Chondrocyte (in vitro differentiated cells): ENCODE measurements at regions not wholly inside any gene's neighbourhood (a gene's known extent, or its start where the extent isn't known, plus 50 kb on each side); places are given as distances from the start of the nearest gene placed in this dataset.
A peak's percentile ranks its signal among the peaks of the same experiment; 100 is the strongest.

Experiments
- DNase-seq: peaks from one replicate; pipeline ENCODE4 v3.0.0; 2021; ENCODE audit warnings: mixed read lengths, low spot score
- H3K27ac Mint-ChIP-seq: one replicate; pipeline ENCODE4 v1.8.0; 2021; ENCODE audit warnings: mild to moderate bottlenecking, moderate library complexity, mixed read lengths; ENCODE audit not compliant: unreplicated experiment
- H3K27me3 Mint-ChIP-seq: 2 replicates; pipeline ENCODE4 v1.8.0; 2021; ENCODE audit warnings: low read depth, mixed read lengths
- H3K36me3 Mint-ChIP-seq: 2 replicates; pipeline ENCODE4 v1.8.0; 2021; ENCODE audit warnings: low read depth, mixed read lengths
- H3K4me1 Mint-ChIP-seq: 2 replicates; pipeline ENCODE4 v1.8.0; 2021; ENCODE audit warnings: low read depth, mild to moderate bottlenecking, mixed read lengths
- H3K4me3 Mint-ChIP-seq: one replicate; pipeline ENCODE4 v1.8.0; 2021; ENCODE audit warnings: mild to moderate bottlenecking, moderate library complexity, mixed read lengths; ENCODE audit not compliant: unreplicated experiment
- H3K9me3 Mint-ChIP-seq: 2 replicates; pipeline ENCODE4 v1.8.0; 2021; ENCODE audit warnings: low read depth, mixed read lengths
- TF ChIP-seq, protein P1 (sequence below): fragments of 200-600 bp; sonication (generic); IDR thresholded peaks from 2 replicates; pipeline ENCODE4 v1.5.0; 2021; ENCODE audit warnings: antibody characterized with exemption, mild to moderate bottlenecking, moderate library complexity

GRCh38 chr5:173493846-173494245 lies 122.6 kb downstream of the BOD1 start:
- DNase-seq = no peak
- Mint-ChIP-seq H3K27me3 (no peaks in the 10 kb centered on the region), H3K4me1 (peaks cover 49% of the 10 kb centered on the region), H3K4me3 (no peak overlapping the region), H3K27ac (no peak overlapping the region), H3K9me3 (peaks cover 7% of the 10 kb centered on the region), H3K36me3 (no peaks in the 10 kb centered on the region)
- TF ChIP-seq, protein P1, sequence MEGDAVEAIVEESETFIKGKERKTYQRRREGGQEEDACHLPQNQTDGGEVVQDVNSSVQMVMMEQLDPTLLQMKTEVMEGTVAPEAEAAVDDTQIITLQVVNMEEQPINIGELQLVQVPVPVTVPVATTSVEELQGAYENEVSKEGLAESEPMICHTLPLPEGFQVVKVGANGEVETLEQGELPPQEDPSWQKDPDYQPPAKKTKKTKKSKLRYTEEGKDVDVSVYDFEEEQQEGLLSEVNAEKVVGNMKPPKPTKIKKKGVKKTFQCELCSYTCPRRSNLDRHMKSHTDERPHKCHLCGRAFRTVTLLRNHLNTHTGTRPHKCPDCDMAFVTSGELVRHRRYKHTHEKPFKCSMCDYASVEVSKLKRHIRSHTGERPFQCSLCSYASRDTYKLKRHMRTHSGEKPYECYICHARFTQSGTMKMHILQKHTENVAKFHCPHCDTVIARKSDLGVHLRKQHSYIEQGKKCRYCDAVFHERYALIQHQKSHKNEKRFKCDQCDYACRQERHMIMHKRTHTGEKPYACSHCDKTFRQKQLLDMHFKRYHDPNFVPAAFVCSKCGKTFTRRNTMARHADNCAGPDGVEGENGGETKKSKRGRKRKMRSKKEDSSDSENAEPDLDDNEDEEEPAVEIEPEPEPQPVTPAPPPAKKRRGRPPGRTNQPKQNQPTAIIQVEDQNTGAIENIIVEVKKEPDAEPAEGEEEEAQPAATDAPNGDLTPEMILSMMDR = no peak

GRCh38 chr5:173493040-173493439 lies 123.4 kb downstream of the BOD1 start:
- H3K4me3 Mint-ChIP-seq = no peak overlapping the region
- H3K36me3 Mint-ChIP-seq = no peaks in the 10 kb centered on the region
- no peak for DNase-seq
- TF ChIP-seq, protein P1 = no peak
- H3K27ac Mint-ChIP-seq = no peak overlapping the region
- no peaks in the 10 kb centered on the region for H3K27me3 Mint-ChIP-seq
- peaks cover 42% of the 10 kb centered on the region for H3K4me1 Mint-ChIP-seq
- peaks cover 7% of the 10 kb centered on the region for H3K9me3 Mint-ChIP-seq

DNA sequence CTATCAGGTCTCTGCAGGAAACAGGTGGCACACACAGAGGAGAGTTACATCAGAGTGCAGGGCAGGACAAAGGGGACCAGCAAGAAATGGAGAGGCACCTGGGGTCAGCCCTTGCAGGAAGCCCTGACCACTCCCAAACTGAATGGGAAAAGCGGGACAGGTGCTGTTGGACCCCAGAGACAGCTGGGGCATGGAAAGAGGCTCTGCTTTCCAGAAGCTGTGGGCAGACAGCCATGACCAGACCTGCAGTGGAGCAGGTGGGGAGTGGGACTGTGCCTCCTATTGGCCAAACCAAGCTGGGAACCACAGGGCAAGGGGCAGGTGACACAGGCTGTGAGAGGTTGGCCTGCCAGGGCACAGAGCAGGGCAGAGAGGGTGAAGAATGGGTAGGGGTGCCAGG lies 125.8 kb downstream of the BOD1 start:
- H3K4me1 Mint-ChIP-seq = peaks cover 42% of the 10 kb centered on the region
- no peak overlapping the region for H3K27ac Mint-ChIP-seq
- DNase-seq = no peak
- no peak overlapping the region for H3K4me3 Mint-ChIP-seq
- H3K27me3 Mint-ChIP-seq = no peaks in the 10 kb centered on the region
- TF ChIP-seq, protein P1 = no peak
- peaks cover 10% of the 10 kb centered on the region for H3K9me3 Mint-ChIP-seq
- no peaks in the 10 kb centered on the region for H3K36me3 Mint-ChIP-seq

- peaks cover 30% of the 10 kb centered on the region for H3K4me1 Mint-ChIP-seq
- no peaks in the 10 kb centered on the region for H3K27me3 Mint-ChIP-seq
- H3K36me3 Mint-ChIP-seq = no peaks in the 10 kb centered on the region
- H3K9me3 Mint-ChIP-seq = peaks cover 10% of the 10 kb centered on the region
- H3K4me3 Mint-ChIP-seq = no peak overlapping the region
- no peak for DNase-seq
- H3K27ac Mint-ChIP-seq = no peak overlapping the region
- TF ChIP-seq, protein P1 = no peak
Observed at GRCh38 chr5:173488144-173488543, 128.3 kb downstream of the BOD1 start.

DNA sequence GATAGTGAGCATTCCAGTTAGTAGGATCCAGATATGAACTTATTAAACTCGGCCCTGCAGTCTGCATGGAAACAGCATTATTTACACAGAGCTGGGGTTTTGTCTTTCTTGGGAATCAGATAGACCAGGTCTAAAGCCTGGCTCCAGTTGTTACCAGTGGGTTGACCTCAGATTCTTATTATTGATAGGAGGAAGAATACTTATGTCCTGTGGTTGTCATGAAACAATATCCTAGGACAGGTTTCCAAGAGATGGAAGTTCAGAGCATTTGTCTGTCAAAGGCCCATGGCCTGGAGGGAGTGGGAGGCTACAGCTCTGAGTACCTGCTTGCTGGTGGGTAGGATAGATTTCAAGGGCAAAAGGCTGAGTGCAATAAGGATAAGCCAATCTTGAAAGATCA lies 129.2 kb downstream of the BOD1 start:
- no peak for DNase-seq
- Mint-ChIP-seq H3K27me3 (no peaks in the 10 kb centered on the region), H3K9me3 (peaks cover 10% of the 10 kb centered on the region), H3K36me3 (no peaks in the 10 kb centered on the region), H3K4me1 (peaks cover 35% of the 10 kb centered on the region), H3K4me3 (no peak overlapping the region), H3K27ac (peak overlapping the region; percentile 49)
- TF ChIP-seq, protein P1 = no peak
